Right renal cortex interstitium (tissue), 3 donors: ENCODE measurements at regions not wholly inside any gene's neighbourhood (a gene's known extent, or its start where the extent isn't known, plus 50 kb on each side); places are given as distances from the start of the nearest gene placed in this dataset.
"Not testable (repeated sequence)": the region's sequence is repeated elsewhere in the genome, so short reads cannot be mapped to it uniquely, and the experiment has no call there.

Experiments
- DNase-seq, 3 donors: peaks; one replicate each; pipeline ENCODE4 v3.0.0-alpha.2; 2013; ENCODE audit warnings: low read depth in 3 of 3, low spot score in 2 of 3

DNA sequence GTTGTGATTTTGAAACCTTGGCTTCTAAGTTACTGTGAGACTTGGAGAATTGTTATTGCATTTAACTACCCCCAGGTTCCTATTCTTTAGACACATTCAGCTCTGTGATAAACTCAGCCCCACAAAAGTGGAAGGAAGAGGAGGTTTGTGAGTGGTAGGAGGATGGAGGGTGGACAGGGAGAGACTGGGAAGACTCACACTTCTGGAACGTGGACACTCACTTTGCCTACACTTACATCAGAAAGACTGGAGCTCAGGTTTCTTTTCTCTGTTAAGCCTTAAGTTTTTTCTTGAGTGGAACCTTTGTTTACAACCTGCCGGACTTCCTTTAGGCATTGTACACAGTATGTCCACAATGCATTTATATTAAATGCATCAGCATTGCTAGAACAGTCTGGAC is 99.0 kb downstream of the AREG start:
- no peak for DNase-seq

DNA sequence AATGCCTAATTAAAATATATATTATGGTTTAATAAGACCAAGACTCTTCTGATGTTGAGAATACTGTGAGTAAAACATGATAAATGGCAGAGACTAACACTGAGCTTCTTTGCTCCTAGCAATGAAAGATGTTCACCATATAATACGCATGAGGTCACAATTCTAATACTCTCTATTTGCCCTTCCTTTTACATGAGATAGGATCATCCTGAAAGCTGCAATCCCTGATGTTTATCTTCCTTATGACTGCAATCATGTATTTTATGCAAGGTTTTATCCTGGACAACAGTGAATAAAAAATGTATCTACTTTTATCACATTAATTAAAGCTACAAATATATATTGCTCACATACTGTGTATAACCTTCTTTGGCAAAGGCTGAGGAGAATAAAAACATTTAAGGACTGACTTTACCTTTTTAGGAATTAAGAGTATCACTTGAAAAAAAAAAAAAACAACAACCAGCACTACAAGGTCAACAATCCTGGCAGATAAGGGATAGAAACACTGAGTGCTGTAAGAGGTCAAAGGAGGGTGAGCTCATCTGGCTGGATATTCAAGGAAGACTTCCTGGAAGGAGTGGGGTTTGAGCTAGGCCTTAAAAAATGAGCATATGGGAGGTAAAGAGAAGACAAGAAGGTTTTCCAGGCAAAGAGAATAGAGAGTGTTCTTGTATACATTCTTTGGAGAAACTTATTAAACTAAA is 99.9 kb downstream of the AREG start:
- no peak for DNase-seq

DNA sequence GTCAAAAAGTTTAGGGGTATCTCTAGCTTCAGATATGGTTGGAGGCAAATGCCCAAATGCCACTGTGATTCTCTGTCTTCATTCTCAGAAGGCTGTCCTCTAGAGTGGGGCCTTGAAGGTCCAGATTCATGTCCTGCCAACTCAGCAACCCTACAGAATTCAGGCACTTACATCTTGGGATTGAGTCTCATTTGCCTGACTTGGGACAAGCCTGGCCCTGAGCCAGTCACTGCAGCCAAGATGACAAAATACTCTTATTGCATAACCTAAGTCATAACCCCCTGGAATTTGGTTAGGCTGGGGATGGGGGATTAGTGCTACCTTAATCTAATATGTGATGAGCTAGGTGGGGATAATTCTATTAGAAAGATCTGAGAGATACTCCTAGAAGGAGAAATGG is 100.5 kb downstream of the AREG start:
- DNase-seq: no peak

DNA sequence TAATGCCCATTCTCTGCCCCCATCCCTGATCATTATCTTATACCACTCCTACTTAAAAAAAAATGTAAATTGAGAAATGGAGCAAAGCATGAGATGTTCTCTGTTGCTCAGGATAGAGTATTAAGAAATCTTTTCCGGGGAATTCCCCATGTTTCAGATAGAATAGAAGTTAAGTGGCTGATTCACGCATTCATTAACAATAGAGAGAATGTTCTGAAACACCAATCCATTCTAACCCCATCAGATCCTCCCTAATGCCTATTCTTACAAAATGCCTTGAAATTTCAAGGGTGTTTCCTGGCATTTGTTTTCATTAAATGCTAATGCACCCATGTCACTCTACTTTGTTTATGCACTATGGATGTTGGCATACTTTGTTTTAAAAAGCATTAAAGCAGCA is 101.1 kb downstream of the AREG start:
- no peak for DNase-seq

DNA sequence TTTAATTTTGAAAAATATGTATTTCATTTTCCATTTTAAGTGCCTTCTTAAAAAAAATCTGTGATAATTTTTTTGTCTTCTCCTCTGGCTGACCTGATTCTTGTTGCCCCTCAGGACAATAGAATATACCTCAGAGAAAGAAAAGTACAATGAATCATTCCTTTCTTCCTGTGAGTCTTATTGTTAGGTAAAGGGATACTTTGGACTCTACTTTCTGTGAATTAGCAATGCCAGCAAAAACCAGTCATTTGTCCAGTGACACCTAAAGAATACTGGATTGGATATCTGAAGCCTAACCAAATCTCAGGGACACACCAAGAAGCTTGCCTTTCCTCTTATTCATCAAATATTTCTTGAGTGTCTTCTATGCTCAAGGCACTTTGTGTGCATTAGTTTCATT is 102.1 kb downstream of the AREG start:
- no peak for DNase-seq

DNA sequence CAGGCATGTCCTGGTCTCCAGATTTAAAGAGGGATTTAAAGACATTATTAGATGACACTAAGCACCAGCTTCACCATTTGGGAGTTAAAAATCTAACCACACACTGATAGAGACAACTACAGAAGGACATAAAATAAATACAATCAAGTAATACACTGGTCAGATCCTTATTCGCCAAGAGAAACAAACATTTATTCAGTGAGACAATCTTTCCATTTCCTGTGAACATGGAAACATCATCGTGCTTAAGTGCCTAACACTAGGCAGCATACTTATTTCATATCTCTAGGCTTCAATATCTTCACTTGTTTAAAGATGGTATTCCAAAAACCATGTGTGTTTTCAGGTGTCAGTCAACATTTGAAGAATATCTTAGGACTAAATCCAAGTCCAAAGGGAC is 103.6 kb downstream of the AREG start:
- no peak for DNase-seq

DNA sequence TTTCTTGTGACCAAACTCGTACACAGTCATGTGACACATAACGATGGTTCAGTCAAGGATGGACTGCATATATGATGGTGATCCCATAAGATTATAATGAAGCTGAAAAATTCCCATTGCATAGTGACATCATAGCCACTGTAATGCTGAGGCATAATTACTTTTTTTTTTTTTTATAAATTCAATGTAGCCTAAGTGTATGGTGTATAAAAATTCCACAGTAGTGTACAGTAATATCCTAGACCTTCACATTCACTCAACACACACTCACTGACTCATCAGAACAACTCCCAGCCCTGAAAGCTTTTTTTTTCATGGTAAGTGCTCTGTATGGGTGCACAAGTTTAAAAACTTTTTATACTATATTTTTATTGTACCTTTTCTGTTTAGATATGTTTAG is 105.0 kb downstream of the AREG start:
- DNase-seq: no peak

DNA sequence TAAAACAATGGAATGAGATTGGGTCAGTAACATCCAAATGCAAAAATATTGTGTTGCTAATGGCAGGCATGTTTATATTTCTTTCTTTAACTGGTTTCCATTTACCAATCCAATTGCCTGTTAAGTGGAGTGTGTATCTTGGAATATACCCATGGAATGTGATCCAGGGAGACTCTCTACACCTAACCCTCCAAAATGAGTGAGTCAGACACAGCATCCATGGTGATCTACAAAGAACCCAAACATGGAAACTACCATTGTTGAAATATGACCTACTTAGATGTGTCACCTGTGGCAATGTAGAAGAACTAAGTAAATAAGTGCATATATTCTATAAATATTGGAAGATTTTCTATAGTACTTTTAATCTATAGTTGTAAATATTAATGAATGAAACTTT is 110.3 kb downstream of the AREG start:
- DNase-seq: no peak

DNA sequence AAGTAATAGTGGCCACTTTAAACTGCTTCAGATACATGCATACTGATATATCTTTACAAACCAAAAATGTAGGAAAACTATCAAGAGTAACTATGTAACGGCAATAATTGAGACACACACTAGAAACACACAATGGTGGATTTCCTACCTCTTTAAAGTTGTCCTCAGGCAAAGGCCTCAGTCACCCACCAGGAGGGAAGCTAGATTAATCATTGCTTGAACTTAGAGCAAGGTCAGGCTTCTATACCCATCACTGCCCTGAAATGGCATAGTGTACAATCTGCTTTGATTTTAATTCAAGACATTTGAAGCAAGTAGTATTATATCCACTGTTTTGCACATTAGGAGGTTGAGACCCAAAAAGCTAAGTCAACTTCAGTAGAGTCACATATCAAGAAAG is 110.9 kb downstream of the AREG start:
- DNase-seq: no peak

DNA sequence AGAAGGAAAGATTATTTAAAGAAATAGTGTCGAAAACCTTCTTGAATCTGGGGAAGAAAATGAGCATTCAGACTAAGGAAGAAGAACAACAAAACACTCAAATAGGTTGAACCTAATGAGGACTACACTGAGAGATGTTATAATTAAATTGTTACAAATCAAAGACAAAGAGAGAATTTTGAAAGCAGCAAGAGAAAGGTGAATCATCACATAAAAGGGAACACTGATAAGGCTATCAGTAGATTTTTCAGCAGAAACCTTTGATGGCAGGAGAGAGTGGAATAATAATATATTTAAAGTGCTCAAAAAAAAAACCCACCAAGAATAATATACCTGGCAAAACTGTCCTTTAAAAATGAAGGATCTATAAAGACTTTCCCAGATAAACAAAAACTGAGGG is 114.9 kb downstream of the AREG start:
- no peak for DNase-seq

DNA sequence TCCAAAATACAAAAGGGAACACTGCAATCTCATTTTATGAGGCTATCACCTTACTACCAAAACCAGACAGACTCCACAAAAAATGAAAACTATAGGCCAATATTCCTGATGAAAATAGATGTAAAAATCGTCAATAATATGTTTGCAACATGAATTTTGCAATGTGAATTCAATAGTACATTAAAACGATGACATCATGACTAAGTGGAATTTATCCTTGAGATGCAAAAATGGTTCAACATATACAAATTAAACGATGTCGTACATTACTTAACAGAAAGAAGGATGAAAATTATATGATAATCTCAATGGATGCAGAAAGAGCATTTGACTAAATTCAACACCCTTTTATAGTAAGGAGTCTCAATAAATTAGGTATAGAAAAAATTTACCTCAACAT is 123.0 kb downstream of the AREG start:
- DNase-seq: no peak

DNA sequence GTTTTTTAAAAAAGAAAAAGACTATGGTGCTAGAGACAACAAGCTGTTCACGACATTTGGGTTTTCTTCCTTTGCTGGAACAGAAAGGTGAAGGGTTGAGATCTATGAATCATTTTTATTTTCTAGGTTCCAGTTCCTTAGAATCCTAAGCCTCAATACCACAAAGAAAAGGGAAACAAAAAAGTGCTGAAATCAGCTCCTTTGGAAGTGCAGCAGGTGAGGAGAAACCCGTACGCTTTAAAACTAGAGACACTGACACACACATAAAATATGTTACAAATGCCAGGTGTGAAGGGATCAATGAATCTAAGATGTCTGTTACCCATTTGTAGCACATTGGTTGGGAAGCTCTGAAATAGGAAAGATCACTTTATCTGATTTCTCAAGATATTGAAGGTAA is 125.2 kb downstream of the AREG start:
- DNase-seq: no peak

DNA sequence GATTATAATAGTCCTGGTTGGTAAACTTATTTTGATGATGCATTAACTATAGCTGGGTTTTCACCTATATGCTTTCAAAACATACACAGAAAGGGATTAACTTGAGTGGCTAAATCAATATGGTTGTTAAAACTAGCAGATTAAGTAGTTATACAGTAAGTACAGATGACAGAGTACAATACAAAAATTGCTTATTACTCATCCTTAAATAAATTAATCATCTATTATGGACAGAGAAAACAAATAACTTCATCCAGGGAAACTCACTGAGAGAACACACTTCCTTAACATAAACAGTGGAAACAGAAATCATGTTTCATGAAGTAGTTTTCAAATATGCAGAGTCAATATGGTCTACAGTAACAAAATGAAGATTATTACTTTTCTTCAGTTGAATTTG is 133.4 kb downstream of the AREG start:
- DNase-seq: no peak

DNA sequence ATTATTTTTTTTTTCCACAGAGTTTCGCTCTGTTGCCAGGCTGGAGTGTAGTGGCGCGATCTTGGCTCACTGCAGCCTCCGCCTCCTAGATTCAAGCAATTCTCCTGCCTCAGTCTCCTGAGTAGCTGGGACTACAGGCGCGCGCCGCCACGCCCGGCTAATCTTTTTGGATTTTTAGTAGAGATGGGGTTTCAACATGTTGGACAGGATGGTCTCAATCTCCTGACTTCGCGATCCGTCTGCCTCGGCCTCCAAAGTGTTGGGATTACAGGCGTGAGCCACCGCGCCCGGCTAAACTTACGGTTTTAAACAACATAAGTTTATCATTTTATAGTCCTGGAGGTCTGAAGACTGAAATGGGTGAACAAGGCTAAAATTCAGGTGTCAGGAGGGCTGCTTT is 133.9 kb downstream of the AREG start:
- not testable (repeated sequence) for DNase-seq

DNA sequence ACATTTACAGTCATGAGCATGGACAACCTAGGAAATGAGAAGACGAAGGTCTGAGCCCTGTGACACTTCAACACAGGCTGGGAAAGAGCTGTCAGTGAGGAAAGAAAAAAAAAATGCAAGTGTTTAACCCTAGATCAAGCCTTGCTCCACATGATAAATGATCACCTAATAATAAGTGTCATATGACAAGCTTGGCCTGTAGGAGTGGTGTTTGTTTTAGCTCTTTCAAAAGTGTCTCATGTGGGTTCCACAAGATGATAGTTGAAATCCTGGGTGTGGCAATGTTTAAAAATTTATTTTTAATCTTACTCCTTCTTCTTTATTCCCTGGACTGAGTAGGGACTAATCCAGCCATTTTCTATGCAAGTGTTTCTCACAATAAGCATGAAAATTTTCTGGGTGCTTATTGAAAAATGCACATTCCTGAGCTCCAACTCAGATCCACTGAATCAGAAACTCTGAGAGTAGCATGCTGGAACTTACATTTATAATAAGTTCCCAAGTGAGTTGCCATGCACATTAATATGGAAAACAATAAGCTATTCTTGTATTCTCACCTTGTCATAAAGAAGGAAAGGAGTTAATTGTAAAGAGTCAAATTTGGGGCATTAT is 138.3 kb downstream of the AREG start:
- DNase-seq: no peak

DNA sequence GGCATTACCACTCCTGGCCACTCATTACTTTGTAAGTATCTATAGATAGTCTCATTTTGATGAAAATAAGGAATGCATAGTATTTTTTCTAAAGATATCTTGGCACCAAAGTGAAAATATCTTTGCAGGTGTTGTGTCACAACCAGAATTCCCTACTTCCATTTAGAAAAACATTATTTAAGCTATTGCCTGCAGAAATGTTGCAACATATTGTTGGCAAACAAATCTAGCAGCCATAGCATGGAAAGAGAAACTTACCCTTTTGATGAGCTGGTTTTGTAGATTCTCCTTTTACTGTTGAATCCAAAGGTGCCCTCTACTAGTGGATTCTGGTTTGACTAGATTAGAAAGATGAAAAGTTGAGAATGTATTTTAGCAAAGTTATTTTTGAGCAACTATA is 138.8 kb downstream of the AREG start:
- DNase-seq: no peak

DNA sequence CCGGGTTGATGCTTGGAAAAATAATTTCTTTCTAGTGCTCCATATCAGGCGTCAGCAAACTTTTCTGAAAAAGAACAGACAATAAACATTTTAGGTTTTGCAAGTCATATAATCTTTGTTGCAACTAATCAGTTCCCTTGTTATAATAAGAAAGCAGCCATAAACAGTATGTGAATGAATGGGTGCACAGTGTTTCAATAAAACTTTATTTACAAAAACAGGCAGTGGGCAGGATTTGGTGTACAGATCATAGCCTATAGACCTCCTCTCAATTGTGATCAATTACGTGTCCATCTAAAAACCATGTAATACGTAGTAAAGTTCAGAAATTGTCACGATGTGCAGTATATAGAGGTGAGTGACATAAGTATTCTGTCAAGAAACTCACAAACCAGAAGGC is 143.4 kb downstream of the AREG start:
- no peak for DNase-seq

DNA sequence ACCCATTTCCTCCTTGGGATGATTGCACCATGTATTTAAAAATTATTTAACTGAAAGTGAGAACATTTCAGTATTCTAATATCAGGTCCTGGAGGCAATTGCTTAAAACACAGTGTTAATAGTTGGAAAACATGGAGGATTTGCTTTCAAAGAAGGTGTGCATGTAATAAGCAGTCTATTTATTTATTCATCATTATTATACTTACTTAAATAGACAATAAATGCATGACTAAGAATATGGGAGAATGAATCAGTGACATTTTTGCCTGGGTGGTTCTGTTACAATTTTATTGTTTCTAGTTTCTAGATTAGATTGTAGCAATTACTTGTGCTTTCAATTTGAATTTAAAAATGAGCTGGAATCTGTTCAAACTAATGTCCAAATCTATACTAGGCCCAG is 145.5 kb downstream of the AREG start:
- no peak for DNase-seq

DNA sequence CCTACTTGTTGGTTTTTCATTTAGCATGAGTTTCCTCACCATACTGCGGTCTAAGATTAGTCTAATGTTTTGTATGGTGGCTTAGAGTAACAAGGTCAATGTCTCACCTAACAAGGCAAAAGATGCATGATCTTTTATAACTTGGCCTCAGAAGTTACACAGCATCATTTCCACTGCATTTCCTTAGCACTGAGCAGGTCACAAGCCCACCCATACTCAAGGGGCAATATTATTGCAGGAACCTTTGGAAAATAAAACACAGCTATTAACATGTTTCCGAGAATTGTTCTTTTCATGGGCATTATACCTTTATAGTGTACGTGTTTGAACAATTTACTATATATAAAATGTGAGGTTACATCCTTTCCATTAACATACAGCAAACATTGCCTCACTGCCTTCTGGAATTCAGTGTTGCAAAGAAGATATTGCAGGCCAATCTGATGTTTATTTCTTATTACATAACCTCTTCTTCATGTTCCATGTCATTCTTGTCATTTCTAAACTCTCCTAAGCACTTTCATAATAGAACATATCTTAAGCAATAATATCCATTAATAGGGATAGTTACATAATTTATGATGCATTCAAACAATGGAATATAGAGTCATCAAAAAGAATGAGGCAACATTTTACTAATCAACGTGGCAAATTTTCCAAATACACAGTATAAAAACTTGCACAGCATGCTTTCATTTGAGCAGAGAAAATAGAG is 153.8 kb downstream of the AREG start:
- DNase-seq: no peak

DNA sequence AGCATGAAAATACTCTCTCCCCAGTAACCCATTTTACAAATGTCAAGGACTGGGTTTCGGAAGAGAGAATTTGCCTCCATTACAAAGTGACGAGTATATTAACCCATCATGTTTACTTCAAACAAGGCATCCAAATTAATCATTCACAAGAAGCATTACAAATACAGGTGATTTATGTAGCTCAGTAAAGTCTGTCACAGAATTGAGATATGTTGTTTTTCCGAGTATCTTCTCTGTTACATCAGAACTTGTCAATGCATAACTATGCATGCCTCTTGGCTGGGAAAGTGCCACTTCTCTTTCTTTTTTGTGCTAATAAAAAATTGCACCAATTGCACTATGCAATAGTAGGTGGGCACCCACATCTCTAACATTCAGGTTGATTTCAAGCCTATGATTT is 158.2 kb downstream of the AREG start:
- DNase-seq: no peak

DNA sequence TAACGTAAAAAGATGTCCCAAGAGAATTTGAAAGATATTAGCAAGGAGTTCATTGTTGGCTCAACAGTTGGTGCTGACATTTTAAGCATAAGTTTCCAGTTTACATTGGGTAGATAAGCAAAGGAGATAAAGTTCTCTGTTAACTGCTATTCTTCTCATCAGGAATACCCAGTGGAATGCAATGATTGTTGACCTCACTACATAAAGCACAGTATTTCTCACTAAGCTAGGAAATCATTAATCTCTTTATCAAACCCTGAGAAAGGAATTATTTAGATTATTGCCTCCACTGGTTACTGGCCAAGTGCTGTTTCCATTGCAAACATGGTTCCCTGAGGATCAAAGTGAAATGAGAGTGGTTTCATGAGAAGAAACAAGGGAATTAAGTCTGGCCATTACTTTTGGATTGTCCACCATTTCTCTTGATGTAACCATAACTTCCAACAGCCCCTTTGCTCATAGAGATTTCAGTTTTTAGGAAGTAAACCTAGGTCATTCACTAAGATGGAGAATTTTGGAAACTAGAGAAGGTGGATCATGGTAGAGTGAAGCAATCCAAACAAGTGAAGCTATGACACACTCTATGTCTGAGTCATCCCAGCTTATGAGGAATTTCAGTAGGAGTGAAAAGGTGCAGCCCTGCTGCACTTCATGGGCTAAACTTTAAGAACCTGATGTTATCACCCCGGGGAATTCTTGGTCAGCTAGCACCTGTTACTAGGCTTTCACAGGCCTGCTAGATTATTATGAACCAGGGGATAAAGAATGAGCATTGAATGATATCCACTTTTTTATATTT is 163.4 kb downstream of the AREG start:
- DNase-seq: no peak

DNA sequence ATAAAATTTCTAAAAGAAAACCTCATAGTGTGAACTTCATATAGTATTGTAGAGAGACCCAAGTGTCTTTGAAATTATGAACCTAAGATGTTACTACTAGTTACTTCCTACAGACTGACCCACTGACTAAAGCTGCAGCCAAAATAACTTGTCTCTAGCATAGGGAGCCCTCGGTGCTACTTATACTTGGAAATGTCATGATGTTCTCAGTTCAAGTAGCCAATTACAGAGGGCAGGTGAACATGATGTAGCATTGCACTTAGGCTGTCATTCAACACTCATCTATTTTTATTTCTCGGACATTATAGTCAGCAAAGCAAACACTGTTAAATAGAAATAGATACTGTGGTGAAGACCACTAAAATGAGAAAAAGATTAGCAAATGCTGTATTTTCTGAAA is 165.6 kb downstream of the AREG start:
- no peak for DNase-seq
